HEK293 (cell line): ENCODE measurements at regions not wholly inside any gene's neighbourhood (a gene's known extent, or its start where the extent isn't known, plus 50 kb on each side); places are given as distances from the start of the nearest gene placed in this dataset.

Source experiments
- CTCF ChIA-PET: fragments of 350-600 bp; formaldehyde crosslinking; extraction: SDS; loops from one replicate; lab custom pipeline; 2021; ENCODE audit warnings: antibody characterized with exemption; lab: Yijun Ruan, JAX
- POLR2A ChIA-PET: fragments of 300-600 bp; formaldehyde crosslinking; extraction: SDS; loops from one replicate; lab custom pipeline; 2020; ENCODE audit warnings: antibody characterized with exemption, inconsistent platforms; lab: Yijun Ruan, JAX
- H3K27ac ChIP-seq: fragments of 200-500 bp; sonication (Bioruptor generic); 2 replicates; pipeline ENCODE4 v1.5.1; 2014; ENCODE audit warnings: low read depth, low read length, control low read depth, inconsistent platforms; ENCODE audit errors: extremely low read depth
- H3K36me3 ChIP-seq, 2 experiments: fragments of 200-500 bp in 1 of 2; sonication (Bioruptor generic) in 1 of 2; 1 replicate in 1 of 2; 2 replicates in 1 of 2; pipeline ENCODE4 v1.5.1; 2014 to 2017; ENCODE audit warnings: inconsistent platforms in 2 of 2, low read length in 2 of 2; ENCODE audit not compliant: control insufficient read depth in 2 of 2, insufficient read depth in 1 of 2
- H3K4me1 ChIP-seq: fragments of 200-500 bp; sonication (Bioruptor generic); 2 replicates; pipeline ENCODE4 v1.5.1; 2014; ENCODE audit warnings: mild to moderate bottlenecking, low read length, inconsistent platforms; ENCODE audit not compliant: control insufficient read depth, insufficient read depth
- H3K4me3 ChIP-seq: 2 replicates; pipeline ENCODE4 v1.5.1; 2011; ENCODE audit warnings: low read depth, mild to moderate bottlenecking, control low read depth, low read length, moderate library complexity
- H3K9me3 ChIP-seq: fragments of 200-500 bp; sonication (Bioruptor generic); 2 replicates; pipeline ENCODE4 v1.5.1; 2014; ENCODE audit warnings: low read depth, low read length, inconsistent platforms; ENCODE audit not compliant: control insufficient read depth, insufficient read depth
- KLF1 ChIP-seq: fragments of 450-650 bp; formaldehyde crosslinking; IDR thresholded peaks from 2 replicates; pipeline ENCODE4 v1.5.1; 2016; ENCODE audit warnings: missing biosample characterization, missing genetic modification characterization
- KLF16 ChIP-seq: fragments of 450-650 bp; formaldehyde crosslinking; IDR thresholded peaks from 2 replicates; pipeline ENCODE4 v1.5.1; 2017; ENCODE audit warnings: missing biosample characterization, missing genetic modification characterization
- PRDM2 ChIP-seq: fragments of 450-650 bp; formaldehyde crosslinking; IDR thresholded peaks from 2 replicates; pipeline ENCODE4 v1.5.1; 2016; ENCODE audit warnings: missing biosample characterization, missing genetic modification characterization, borderline replicate concordance
- REPIN1 ChIP-seq: fragments of 450-650 bp; formaldehyde crosslinking; IDR thresholded peaks from 2 replicates; pipeline ENCODE4 v1.5.1; 2017; ENCODE audit warnings: missing biosample characterization, missing genetic modification characterization, low read depth
- SCRT1 ChIP-seq: fragments of 450-650 bp; formaldehyde crosslinking; IDR thresholded peaks from 2 replicates; pipeline ENCODE4 v1.5.1; 2016; ENCODE audit warnings: missing biosample characterization, missing genetic modification characterization, borderline replicate concordance
- ZNF112 ChIP-seq: fragments of 450-650 bp; formaldehyde crosslinking; IDR thresholded peaks from 2 replicates; pipeline ENCODE4 v1.5.0; 2017; ENCODE audit warnings: missing biosample characterization, missing genetic modification characterization
- ZNF114 ChIP-seq: fragments of 450-650 bp; formaldehyde crosslinking; IDR thresholded peaks from 2 replicates; pipeline ENCODE4 v1.5.0; 2017; ENCODE audit warnings: missing biosample characterization, missing genetic modification characterization
- ZNF548 ChIP-seq: fragments of 450-650 bp; formaldehyde crosslinking; IDR thresholded peaks from 2 replicates; pipeline ENCODE4 v1.5.1; 2016; ENCODE audit warnings: missing biosample characterization, missing genetic modification characterization
- ZNF624 ChIP-seq: fragments of 450-650 bp; formaldehyde crosslinking; IDR thresholded peaks from 2 replicates; pipeline ENCODE4 v1.5.1; 2017; ENCODE audit warnings: missing biosample characterization, missing genetic modification characterization
- ZNF768 ChIP-seq: fragments of 450-650 bp; formaldehyde crosslinking; IDR thresholded peaks from 2 replicates; pipeline ENCODE4 v1.5.1; 2018; ENCODE audit warnings: missing biosample characterization, mild to moderate bottlenecking, missing genetic modification characterization
- ZNF830 ChIP-seq: fragments of 450-650 bp; IDR thresholded peaks from 2 replicates; pipeline ENCODE4 v1.5.0; 2018; ENCODE audit warnings: missing biosample characterization, missing genetic modification characterization, low read depth, mild to moderate bottlenecking, moderate library complexity
- TF ChIP-seq, protein P1 (sequence below): fragments of 450-650 bp; formaldehyde crosslinking; IDR thresholded peaks from 2 replicates; pipeline ENCODE4 v1.5.1; 2017; ENCODE audit warnings: missing biosample characterization, missing genetic modification characterization
- TF ChIP-seq, protein P2 (sequence below): fragments of 450-650 bp; formaldehyde crosslinking; IDR thresholded peaks from 2 replicates; pipeline ENCODE4 v1.5.1; 2016; ENCODE audit warnings: missing biosample characterization, missing genetic modification characterization

GRCh38 chr11:13595166-13595565, 73.3 kb upstream of the FAR1 start:
- Histone ChIP-seq H3K36me3 (no peaks in the 10 kb centered on the region), H3K9me3 (no peaks in the 10 kb centered on the region), H3K27ac (no peak overlapping the region), H3K4me1 (no peaks in the 10 kb centered on the region), H3K4me3 (no peak overlapping the region)
- TF ChIP-seq REPIN1 (tag by site-specific recombination) (no peak), ZNF768 (tag by site-specific recombination) (no peak), ZNF624 (tag by site-specific recombination) (no peak), ZNF114 (tag by site-specific recombination) (no peak)
- TF ChIP-seq, protein P1, sequence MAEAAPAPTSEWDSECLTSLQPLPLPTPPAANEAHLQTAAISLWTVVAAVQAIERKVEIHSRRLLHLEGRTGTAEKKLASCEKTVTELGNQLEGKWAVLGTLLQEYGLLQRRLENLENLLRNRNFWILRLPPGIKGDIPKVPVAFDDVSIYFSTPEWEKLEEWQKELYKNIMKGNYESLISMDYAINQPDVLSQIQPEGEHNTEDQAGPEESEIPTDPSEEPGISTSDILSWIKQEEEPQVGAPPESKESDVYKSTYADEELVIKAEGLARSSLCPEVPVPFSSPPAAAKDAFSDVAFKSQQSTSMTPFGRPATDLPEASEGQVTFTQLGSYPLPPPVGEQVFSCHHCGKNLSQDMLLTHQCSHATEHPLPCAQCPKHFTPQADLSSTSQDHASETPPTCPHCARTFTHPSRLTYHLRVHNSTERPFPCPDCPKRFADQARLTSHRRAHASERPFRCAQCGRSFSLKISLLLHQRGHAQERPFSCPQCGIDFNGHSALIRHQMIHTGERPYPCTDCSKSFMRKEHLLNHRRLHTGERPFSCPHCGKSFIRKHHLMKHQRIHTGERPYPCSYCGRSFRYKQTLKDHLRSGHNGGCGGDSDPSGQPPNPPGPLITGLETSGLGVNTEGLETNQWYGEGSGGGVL (tag by site-specific recombination): no peak
- CTCF ChIA-PET: no interaction called here
- POLR2A ChIA-PET: no interaction called here

GRCh38 chr11:13594044-13594443, 74.4 kb upstream of the FAR1 start:
- ChIA-PET CTCF (interaction anchor here (0.7 kb wide), 1 partner anchor 20 kb away, joined by 3 read pairs; no protein-coding TSS in a partner anchor), POLR2A (no interaction called here)
- Histone ChIP-seq H3K4me3 (no peak overlapping the region), H3K9me3 (no peaks in the 10 kb centered on the region), H3K4me1 (no peaks in the 10 kb centered on the region), H3K36me3 (no peaks in the 10 kb centered on the region), H3K27ac (no peak overlapping the region)
- TF ChIP-seq PRDM2 (tag by site-specific recombination): no peak
- TF ChIP-seq KLF16 (tag by site-specific recombination): no peak
- no peak for TF ChIP-seq ZNF548 (tag by site-specific recombination)
- TF ChIP-seq ZNF112 (tag by site-specific recombination): no peak
- TF ChIP-seq, protein P2, sequence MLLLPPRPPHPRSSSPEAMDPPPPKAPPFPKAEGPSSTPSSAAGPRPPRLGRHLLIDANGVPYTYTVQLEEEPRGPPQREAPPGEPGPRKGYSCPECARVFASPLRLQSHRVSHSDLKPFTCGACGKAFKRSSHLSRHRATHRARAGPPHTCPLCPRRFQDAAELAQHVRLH (tag by site-specific recombination): no peak
- TF ChIP-seq ZNF830 (tag by site-specific recombination): no peak
- TF ChIP-seq, protein P1 (tag by site-specific recombination): no peak
- no peak for TF ChIP-seq KLF1 (tag by site-specific recombination)
- no peak for TF ChIP-seq SCRT1 (tag by site-specific recombination)
